ENCODE measurements at regions not wholly inside any gene's neighbourhood (a gene's known extent, or its start where the extent isn't known, plus 50 kb on each side); places are given as distances from the start of the nearest gene placed in this dataset.
"Not testable (repeated sequence)": the region's sequence is repeated elsewhere in the genome, so short reads cannot be mapped to it uniquely, and the experiment has no call there.

DNA sequence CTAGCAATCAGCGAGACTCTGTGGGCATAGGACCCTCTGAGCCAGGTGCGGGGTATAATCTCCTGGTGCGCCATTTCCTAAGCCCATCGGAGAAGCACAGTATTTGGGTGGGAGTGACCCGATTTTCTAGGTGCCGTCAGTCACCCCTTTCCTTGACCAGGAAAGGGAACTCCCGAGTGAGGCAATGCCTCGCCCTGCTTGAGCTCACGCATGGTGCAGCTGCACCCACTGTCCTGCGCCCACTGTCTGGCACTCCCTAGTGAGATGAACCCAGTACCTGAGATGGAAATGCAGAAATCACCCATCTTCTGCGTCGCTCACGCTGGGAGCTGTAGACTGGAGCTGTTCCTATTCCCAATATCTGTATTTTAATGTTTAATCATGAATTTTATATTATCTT is 408.6 kb downstream of the TDRD3 start:
- not testable (repeated sequence) for TF ChIP-seq CTCF (IDR thresholded peaks at IDR 0.05); SP1 (CRISPR knock-in tag; conservative IDR thresholded peaks at IDR 0.05); MXD4 (CRISPR knock-in tag; IDR thresholded peaks at IDR 0.05; ENCODE audit: borderline replicate concordance); ATF3 (CRISPR knock-in tag; conservative IDR thresholded peaks at IDR 0.05); RELA (CRISPR knock-in tag; IDR thresholded peaks at IDR 0.05; ENCODE audit: borderline replicate concordance); STAT6 (CRISPR knock-in tag; conservative IDR thresholded peaks at IDR 0.05; ENCODE audit: low read depth); USF2 (CRISPR knock-in tag; IDR thresholded peaks at IDR 0.05); ESRRA (CRISPR knock-in tag; IDR thresholded peaks at IDR 0.05; ENCODE audit: borderline replicate concordance)
- TF ChIP-seq, protein P1, sequence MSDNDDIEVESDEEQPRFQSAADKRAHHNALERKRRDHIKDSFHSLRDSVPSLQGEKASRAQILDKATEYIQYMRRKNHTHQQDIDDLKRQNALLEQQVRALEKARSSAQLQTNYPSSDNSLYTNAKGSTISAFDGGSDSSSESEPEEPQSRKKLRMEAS (CRISPR knock-in tag; IDR thresholded peaks at IDR 0.05), result not testable (repeated sequence)
- TF ChIP-seq, protein P2, sequence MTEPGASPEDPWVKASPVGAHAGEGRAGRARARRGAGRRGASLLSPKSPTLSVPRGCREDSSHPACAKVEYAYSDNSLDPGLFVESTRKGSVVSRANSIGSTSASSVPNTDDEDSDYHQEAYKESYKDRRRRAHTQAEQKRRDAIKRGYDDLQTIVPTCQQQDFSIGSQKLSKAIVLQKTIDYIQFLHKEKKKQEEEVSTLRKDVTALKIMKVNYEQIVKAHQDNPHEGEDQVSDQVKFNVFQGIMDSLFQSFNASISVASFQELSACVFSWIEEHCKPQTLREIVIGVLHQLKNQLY (CRISPR knock-in tag; IDR thresholded peaks at IDR 0.05), result not testable (repeated sequence)

Measured in WTC11 (cell line).